ENCODE measurements at regions not wholly inside any gene's neighbourhood (a gene's known extent, or its start where the extent isn't known, plus 50 kb on each side); places are given as distances from the start of the nearest gene placed in this dataset.

DNA sequence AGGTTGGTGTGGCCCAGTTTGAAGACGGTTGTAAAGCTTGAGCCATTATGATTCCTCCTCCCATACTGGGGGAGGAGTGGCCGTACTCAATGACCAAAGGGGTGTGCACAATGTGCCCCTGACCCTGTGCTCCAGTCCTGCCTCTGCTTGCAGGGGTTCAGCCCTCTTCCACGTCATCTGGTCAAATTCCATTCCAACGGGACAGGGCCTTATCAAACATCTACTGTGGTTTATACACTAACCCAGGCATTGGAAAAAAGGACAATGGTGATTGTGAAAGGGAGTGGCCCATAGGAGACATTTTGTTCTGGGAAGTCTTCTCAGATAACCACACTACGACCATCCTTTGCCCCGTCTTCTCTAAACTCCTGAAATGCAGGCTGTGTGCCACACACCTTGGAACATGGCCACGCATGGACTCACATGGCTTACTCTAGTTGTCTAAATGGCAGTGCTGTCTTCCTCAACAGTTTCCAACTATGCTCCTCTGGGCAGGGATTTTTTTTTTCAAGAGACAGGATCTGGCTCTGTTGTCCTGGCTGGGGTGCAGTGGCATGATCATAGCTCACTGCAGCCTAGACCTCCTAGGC is 103.0 kb downstream of the JCAD start:
- TF ChIP-seq, protein P1, sequence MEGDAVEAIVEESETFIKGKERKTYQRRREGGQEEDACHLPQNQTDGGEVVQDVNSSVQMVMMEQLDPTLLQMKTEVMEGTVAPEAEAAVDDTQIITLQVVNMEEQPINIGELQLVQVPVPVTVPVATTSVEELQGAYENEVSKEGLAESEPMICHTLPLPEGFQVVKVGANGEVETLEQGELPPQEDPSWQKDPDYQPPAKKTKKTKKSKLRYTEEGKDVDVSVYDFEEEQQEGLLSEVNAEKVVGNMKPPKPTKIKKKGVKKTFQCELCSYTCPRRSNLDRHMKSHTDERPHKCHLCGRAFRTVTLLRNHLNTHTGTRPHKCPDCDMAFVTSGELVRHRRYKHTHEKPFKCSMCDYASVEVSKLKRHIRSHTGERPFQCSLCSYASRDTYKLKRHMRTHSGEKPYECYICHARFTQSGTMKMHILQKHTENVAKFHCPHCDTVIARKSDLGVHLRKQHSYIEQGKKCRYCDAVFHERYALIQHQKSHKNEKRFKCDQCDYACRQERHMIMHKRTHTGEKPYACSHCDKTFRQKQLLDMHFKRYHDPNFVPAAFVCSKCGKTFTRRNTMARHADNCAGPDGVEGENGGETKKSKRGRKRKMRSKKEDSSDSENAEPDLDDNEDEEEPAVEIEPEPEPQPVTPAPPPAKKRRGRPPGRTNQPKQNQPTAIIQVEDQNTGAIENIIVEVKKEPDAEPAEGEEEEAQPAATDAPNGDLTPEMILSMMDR (IDR thresholded peaks at IDR 0.05) = no peak
- TF ChIP-seq ZFX (IDR thresholded peaks at IDR 0.05; ENCODE audit: borderline replicate concordance) = no peak
- H3K27ac ChIP-seq = no peak overlapping the region

DNA sequence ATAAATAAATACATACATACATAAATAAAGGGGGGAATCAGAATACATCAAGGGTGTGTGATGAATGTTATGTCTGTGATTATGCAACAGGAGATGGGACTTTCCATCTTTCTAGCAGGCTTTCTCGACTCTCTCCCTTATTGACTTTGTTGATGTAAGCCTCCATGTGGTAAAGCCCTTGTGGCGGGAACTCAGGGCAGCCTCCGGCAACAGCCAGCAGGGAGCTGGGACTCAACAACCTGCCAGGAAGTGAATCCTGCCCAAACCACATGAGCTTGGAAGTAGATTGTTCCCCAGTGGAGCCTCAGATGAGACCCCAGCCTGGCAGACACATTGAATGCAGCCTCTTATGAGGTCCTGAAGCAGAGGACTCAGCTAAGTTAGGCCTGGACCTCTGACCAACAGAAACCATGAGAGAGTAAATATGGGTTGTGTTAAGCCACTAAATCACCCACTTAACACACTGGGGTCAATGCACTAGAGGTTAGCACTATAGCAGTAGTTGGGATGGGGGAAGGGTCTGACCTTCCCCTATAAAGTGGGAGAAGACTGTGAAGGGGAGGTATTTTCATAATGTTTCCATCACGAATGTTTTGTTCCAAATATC is 104.0 kb downstream of the JCAD start:
- TF ChIP-seq ZFX (IDR thresholded peaks at IDR 0.05; ENCODE audit: borderline replicate concordance) = no peak
- TF ChIP-seq, protein P1 (IDR thresholded peaks at IDR 0.05) = no peak
- H3K27ac ChIP-seq = no peak overlapping the region

DNA sequence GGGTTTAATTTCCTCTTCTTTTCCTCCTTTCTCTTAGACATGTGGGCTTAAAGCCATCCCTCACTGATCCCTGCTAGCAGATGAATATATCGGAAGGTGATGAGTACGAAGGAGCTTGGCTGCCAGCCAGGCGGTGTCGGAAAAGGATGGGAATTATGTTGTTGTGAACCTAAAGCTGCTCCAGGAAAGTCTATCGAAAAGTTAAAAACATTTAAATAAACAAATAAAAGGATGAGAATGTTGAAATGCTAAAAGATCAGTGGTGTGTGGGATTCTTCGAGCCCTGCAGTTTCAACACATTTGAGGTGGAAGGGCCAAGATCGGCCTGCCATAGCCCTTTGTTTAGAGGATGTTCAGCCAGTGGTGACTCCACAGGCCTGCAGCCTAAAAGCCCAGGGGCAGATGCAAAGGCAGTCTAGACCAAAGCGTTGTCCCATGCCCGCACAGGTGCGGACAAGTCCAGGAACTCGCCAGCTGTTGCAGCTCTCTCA is 107.9 kb downstream of the JCAD start:
- TF ChIP-seq ZFX (IDR thresholded peaks at IDR 0.05; ENCODE audit: borderline replicate concordance) = no peak
- TF ChIP-seq, protein P1 (IDR thresholded peaks at IDR 0.05) = no peak
- H3K27ac ChIP-seq = no peak overlapping the region

DNA sequence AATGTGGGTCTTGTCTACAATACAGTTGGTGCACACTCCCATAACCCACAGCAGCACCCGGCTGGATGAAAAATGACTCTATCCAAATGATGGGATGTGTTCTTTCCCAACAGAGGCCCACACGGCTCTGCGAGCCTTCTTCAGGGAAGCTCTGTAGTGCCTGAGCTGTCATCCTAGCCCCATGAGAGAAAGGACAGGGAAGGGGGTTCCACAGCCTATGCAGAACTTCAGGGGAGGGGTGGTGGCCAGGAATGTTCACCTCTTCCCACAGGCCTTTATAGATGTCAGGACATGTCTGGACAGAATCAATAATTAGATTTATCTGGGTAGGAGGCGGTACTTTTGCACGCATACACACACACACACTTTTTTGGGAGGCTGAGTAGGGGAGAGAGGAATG is 109.0 kb downstream of the JCAD start:
- TF ChIP-seq ZFX (IDR thresholded peaks at IDR 0.05; ENCODE audit: borderline replicate concordance) = no peak
- TF ChIP-seq, protein P1 (IDR thresholded peaks at IDR 0.05) = no peak
- H3K27ac ChIP-seq = no peak overlapping the region

DNA sequence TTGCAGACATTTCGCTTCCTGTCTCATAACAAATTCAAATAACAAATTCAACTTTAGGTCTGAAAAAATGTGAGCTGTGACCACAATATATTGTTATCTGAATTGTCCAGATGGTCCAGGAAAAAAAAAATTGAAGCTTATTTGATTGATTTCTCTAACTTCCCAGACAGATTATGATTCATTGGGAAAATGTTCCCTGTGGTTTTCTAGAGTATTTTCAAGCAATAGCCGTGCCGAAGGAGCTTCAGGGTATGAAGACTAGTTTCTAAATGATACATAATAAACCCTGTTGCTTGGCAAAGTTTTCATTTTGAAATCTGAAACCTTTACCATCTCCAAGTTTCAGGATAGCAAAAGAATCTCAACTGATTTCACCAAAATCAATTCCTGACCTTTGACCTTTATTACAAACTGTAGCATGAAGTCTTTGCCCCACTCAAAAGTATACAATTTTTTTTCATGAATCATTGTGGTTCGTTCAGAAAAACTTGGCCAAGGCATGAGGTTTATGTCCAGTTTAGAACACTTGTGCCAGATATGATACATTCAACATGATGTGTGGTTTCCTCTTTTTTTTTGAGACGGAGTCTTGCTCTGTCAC is 109.9 kb downstream of the JCAD start:
- no peak overlapping the region for H3K27ac ChIP-seq
- no peak for TF ChIP-seq ZFX (IDR thresholded peaks at IDR 0.05; ENCODE audit: borderline replicate concordance)
- TF ChIP-seq, protein P1 (IDR thresholded peaks at IDR 0.05) = no peak

DNA sequence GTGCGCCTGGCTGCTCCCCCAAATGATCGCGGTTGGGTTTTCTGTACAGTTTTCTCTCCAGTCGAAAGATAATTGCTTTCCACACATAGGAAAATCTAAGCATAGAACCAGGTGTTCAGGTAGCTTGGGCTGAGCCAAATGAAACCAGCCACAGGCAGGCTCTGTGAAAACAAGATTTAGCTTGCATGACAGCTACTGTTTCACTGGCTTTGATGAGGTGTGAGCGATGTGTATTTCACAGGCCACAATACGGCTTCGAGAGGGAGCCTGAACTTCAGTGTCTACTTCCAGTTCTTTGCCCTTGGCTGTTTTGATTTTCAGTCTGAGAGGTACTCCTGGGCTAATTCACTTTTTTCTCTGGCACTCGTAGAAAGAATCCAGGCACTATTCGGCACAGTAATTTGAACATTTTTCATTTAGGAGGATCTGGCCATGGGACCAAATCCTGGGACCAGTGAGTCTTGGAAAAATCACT is 110.5 kb downstream of the JCAD start:
- TF ChIP-seq, protein P1 (IDR thresholded peaks at IDR 0.05) = no peak
- no peak for TF ChIP-seq ZFX (IDR thresholded peaks at IDR 0.05; ENCODE audit: borderline replicate concordance)
- H3K27ac ChIP-seq = no peak overlapping the region

DNA sequence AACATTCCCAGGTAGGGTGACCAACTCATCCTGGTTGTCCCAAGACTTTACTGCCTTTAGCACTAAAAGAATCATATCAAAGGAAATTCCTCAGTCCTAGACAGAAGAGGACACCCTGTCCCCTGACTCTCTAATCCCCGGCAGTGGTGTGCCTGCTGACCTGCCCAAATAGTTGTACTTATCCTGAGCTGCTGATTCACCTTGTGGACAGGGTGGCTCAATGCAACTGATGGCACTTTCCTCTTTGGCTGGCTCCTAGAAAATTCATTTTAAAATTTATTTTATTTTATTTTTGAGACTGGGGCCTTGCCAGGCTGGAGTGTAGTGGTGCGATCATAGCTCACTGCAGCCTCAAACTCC is 111.7 kb downstream of the JCAD start:
- H3K27ac ChIP-seq = no peak overlapping the region
- TF ChIP-seq ZFX (IDR thresholded peaks at IDR 0.05; ENCODE audit: borderline replicate concordance) = no peak
- TF ChIP-seq, protein P1 (IDR thresholded peaks at IDR 0.05) = no peak
